ENCODE measurements at regions not wholly inside any gene's neighbourhood (a gene's known extent, or its start where the extent isn't known, plus 50 kb on each side); places are given as distances from the start of the nearest gene placed in this dataset.

- no peaks in the 10 kb centered on the region for H3K36me3 ChIP-seq (ENCODE audit: insufficient read depth, low read length)
- peaks cover 21% of the 10 kb centered on the region for H3K4me1 ChIP-seq (ENCODE audit: insufficient read depth, low read length, poor library complexity, severe bottlenecking)
- H4K20me1 ChIP-seq (ENCODE audit: insufficient read depth, low read length): no peaks in the 10 kb centered on the region
- intact Hi-C loops (cut with micrococcal nuclease; ENCODE audit: unreplicated experiment): no loop called here
- no peak for DNase-seq (ENCODE audit: low spot score)
- H3K9me3 ChIP-seq (ENCODE audit: low read length): no peaks in the 10 kb centered on the region
- peak overlapping the region; percentile 39; the same call in 1 of the 2 replicates for H2AFZ ChIP-seq (ENCODE audit: low read length)
- H3K9me2 ChIP-seq (ENCODE audit: insufficient read depth, low read length): no peaks in the 10 kb centered on the region
- POLR2A ChIA-PET: no interaction called here
- H3K27ac ChIP-seq (ENCODE audit: low read depth, low read length, poor library complexity, severe bottlenecking): no peak overlapping the region
- TF ChIP-seq, protein P1, sequence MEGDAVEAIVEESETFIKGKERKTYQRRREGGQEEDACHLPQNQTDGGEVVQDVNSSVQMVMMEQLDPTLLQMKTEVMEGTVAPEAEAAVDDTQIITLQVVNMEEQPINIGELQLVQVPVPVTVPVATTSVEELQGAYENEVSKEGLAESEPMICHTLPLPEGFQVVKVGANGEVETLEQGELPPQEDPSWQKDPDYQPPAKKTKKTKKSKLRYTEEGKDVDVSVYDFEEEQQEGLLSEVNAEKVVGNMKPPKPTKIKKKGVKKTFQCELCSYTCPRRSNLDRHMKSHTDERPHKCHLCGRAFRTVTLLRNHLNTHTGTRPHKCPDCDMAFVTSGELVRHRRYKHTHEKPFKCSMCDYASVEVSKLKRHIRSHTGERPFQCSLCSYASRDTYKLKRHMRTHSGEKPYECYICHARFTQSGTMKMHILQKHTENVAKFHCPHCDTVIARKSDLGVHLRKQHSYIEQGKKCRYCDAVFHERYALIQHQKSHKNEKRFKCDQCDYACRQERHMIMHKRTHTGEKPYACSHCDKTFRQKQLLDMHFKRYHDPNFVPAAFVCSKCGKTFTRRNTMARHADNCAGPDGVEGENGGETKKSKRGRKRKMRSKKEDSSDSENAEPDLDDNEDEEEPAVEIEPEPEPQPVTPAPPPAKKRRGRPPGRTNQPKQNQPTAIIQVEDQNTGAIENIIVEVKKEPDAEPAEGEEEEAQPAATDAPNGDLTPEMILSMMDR (conservative IDR thresholded peaks at IDR 0.05; ENCODE audit: low read length): no peak
- no peak for TF ChIP-seq EZH2phosphoT487 (IDR thresholded peaks at IDR 0.05; ENCODE audit: borderline replicate concordance, low read depth, low read length)
- H3K4me2 ChIP-seq (ENCODE audit: low read length): peak overlapping the region; percentile 20; the same call in 1 of the 2 replicates
- no TSS peak for BruUV-seq (replicated peaks)
- CTCF ChIA-PET (ENCODE audit: unreplicated experiment): no interaction called here
- H3K4me3 ChIP-seq (ENCODE audit: low read depth, low read length, poor library complexity, severe bottlenecking): no peak overlapping the region
- H3K79me2 ChIP-seq (ENCODE audit: insufficient read depth, low read depth, low read length): no peaks in the 10 kb centered on the region
Measured at GRCh38 chr9:88773627-88774244, 217.5 kb upstream of the S1PR3 start.

DNA sequence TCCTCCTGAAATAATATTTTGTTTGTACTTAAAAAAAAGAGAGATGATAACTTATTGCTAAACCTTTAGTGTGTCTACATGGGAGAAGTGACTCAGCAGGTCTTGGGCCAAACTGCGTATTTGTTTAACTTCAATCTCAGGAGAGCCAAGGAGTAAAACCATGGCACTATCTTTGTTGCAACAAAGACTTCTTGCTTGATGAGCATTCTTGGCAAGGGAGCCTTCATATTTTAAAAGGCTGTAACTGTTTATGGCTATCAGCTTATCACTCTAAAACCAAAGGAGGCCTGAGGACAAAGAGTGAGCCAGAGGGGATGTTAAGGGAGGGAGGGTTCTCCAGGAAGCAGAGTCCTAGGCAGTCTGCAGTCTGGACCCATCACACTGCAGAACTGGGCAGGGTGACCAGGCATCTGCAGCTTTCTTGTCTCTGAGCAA, 216.2 kb upstream of the S1PR3 start:
- TF ChIP-seq EZH2phosphoT487 (IDR thresholded peaks at IDR 0.05; ENCODE audit: borderline replicate concordance, low read depth, low read length): no peak
- TF ChIP-seq, protein P1 (conservative IDR thresholded peaks at IDR 0.05; ENCODE audit: low read length): no peak
- H2AFZ ChIP-seq (ENCODE audit: low read length): no peak overlapping the region
- no peak overlapping the region for H3K27ac ChIP-seq (ENCODE audit: low read depth, low read length, poor library complexity, severe bottlenecking)
- H3K79me2 ChIP-seq (ENCODE audit: insufficient read depth, low read depth, low read length): no peaks in the 10 kb centered on the region
- H3K4me1 ChIP-seq (ENCODE audit: insufficient read depth, low read length, poor library complexity, severe bottlenecking): peaks cover 21% of the 10 kb centered on the region
- H3K9me2 ChIP-seq (ENCODE audit: insufficient read depth, low read length): no peaks in the 10 kb centered on the region
- ChIA-PET CTCF (ENCODE audit: unreplicated experiment) (no interaction called here), POLR2A (no interaction called here)
- no peaks in the 10 kb centered on the region for H3K36me3 ChIP-seq (ENCODE audit: insufficient read depth, low read length)
- H3K9me3 ChIP-seq (ENCODE audit: low read length): no peaks in the 10 kb centered on the region
- H3K4me2 ChIP-seq (ENCODE audit: low read length): no peak overlapping the region
- no TSS peak for BruUV-seq (replicated peaks)
- no peak overlapping the region for H3K4me3 ChIP-seq (ENCODE audit: low read depth, low read length, poor library complexity, severe bottlenecking)
- no peak for DNase-seq (ENCODE audit: low spot score)
- no peaks in the 10 kb centered on the region for H4K20me1 ChIP-seq (ENCODE audit: insufficient read depth, low read length)
- intact Hi-C loops (cut with micrococcal nuclease; ENCODE audit: unreplicated experiment): no loop called here

DNA sequence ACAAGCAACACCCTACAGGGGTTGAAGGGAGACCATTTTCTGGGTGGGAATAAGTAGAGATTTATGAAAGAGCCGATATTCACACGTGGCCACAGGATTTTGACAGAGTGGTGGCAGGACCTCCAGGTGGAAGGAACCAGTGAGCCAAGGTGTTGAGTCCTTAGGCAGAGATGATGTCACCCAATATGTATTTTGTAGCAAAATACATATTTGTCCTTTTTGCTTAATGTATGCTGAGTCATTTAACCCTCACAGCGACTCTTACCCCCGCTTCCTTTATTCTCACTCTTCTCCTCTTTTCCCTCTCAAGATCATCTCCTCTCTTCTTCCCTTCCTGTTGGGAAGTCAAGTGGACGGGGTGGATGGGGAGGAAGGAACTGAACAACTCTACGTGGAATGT, 215.7 kb upstream of the S1PR3 start:
- TF ChIP-seq, protein P1 (conservative IDR thresholded peaks at IDR 0.05; ENCODE audit: low read length): no peak
- no peak for TF ChIP-seq EZH2phosphoT487 (IDR thresholded peaks at IDR 0.05; ENCODE audit: borderline replicate concordance, low read depth, low read length)
- intact Hi-C loops (cut with micrococcal nuclease; ENCODE audit: unreplicated experiment): no loop called here
- Histone ChIP-seq H3K9me3 (ENCODE audit: low read length) (no peaks in the 10 kb centered on the region), H3K4me3 (ENCODE audit: low read depth, low read length, poor library complexity, severe bottlenecking) (no peak overlapping the region), H4K20me1 (ENCODE audit: insufficient read depth, low read length) (no peaks in the 10 kb centered on the region), H2AFZ (ENCODE audit: low read length) (no peak overlapping the region), H3K9me2 (ENCODE audit: insufficient read depth, low read length) (no peaks in the 10 kb centered on the region), H3K27ac (ENCODE audit: low read depth, low read length, poor library complexity, severe bottlenecking) (no peak overlapping the region), H3K36me3 (ENCODE audit: insufficient read depth, low read length) (no peaks in the 10 kb centered on the region), H3K79me2 (ENCODE audit: insufficient read depth, low read depth, low read length) (no peaks in the 10 kb centered on the region), H3K4me1 (ENCODE audit: insufficient read depth, low read length, poor library complexity, severe bottlenecking) (peaks cover 21% of the 10 kb centered on the region), H3K4me2 (ENCODE audit: low read length) (no peak overlapping the region)
- no TSS peak for BruUV-seq (replicated peaks)
- ChIA-PET CTCF (ENCODE audit: unreplicated experiment) (no interaction called here), POLR2A (no interaction called here)
- no peak for DNase-seq (ENCODE audit: low spot score)

Measured in OCI-LY7 (cell line).